Amniotic epithelial cell (primary cell): ENCODE measurements at regions not wholly inside any gene's neighbourhood (a gene's known extent, or its start where the extent isn't known, plus 50 kb on each side); places are given as distances from the start of the nearest gene placed in this dataset.

ENCODE experiments used
- DNase-seq: peaks from one replicate; pipeline ENCODE4 v3.0.0-alpha.2; 2010; ENCODE audit warnings: low read depth

- no peak for DNase-seq
These were observed 155.6 kb upstream of the ARRDC4 start for GRCh38 chr15:97804950-97805349.

DNA sequence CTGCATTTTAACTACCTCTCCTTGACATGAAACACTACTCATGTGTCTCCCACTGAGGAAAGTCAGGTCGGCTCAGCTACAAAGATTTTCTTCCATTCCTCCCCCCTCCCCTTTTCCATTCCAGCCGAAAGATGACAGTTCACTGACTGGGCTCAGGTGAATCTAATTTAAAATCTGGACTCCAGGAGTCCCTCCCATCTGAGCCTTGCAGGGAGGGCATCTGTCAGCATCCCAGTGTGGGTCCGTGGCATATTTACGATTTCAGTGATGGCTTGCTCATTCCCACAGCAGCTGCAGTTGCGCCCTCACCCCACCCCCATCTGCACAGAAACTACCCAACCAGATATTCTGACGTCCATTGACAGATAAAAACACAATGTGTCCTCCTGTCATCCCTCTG lies 153.7 kb upstream of the ARRDC4 start:
- no peak for DNase-seq

DNA sequence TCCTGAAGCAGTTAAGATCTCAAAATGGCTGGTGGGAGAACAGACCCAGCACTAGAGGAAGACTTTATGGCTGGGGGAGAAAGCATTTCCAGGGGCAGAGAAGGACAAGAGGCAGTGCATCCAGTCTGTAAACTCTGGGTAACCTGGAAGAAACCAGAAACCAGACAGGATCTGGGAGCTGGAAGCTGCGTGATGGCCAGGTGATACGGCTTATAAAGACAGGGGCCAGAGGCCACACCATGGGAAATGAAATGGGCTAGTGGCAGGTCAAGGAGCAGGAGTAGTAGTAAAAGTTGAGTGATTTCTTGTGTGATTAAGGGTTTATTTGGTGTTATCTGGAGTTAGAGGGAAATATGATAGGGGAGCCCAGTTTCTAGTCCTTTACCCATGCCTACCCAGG lies 144.7 kb upstream of the ARRDC4 start:
- no peak for DNase-seq

DNA sequence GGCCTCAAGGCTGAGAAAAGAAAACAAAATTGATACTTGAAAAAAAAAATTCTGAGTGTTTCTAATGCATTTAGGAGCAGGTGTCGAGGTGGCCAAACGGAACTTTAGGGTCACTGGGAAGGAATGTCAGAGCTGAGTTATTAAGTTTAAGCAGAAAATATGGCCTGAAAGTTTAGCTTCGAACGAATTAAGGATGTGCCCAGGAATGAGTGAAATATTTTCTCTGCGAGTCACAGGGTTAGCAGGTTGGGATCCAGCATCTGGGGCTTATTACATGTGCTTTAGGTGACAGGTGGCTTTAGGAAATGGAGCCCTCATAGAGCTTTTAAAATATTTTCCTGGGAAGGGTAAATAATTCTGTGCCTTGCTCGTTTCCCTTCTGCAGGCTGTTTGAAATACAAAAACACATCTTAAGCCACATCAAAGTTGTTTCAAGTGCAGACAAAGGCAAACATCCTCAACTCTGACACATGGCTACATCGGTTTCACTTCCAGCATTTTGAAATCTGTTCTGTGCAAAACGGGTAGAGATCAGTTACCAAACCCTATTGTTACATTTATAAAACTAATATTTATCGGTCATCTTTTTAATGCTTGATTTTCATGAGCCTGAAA lies 143.1 kb upstream of the ARRDC4 start:
- no peak for DNase-seq

- DNase-seq, result no peak
These were observed 124.5 kb upstream of the ARRDC4 start for GRCh38 chr15:97836003-97836402.

- no peak for DNase-seq
These were observed 122.6 kb upstream of the ARRDC4 start for GRCh38 chr15:97837896-97838295.

GRCh38 chr15:97838606-97839210 lies 121.8 kb upstream of the ARRDC4 start:
- no peak for DNase-seq

GRCh38 chr15:97840501-97840900 lies 120.0 kb upstream of the ARRDC4 start:
- DNase-seq, result no peak

DNA sequence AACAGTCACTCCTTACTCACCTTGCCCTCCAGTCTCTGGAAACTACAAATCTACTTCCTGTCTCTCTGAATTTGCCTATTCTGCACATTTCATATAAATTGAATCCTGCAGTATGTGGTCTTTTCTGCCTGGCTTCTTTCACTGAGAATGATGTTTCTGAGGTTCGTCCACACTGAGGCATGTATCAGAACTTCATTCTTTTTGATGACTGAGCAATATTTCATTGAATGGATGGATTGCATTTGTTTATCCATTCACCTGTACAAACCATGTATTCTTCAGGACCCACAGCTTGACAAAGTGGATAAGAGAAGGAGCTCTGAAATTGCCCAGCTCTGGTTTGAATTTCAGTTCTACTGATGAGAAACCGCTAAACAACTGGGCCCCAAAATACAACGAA lies 118.9 kb upstream of the ARRDC4 start:
- no peak for DNase-seq

DNA sequence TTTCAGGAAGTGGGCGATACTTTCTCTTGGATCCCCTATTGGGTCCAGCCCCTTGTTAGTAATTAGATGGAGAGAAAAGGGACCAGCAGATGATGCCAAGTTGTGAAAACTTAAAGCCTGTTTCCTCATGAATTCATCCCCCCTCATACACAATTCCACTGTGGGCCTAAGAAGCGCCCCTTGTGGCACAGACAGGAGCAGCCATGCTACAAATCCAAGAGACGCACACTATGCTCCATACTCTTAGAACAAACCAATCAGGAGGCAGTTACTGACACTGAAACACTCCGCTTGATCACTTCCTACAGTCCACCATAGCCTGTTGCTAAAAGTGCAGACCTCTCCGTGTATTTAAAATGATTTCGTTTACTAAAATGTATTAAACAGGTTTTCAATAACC lies 111.3 kb upstream of the ARRDC4 start:
- no peak for DNase-seq

DNA sequence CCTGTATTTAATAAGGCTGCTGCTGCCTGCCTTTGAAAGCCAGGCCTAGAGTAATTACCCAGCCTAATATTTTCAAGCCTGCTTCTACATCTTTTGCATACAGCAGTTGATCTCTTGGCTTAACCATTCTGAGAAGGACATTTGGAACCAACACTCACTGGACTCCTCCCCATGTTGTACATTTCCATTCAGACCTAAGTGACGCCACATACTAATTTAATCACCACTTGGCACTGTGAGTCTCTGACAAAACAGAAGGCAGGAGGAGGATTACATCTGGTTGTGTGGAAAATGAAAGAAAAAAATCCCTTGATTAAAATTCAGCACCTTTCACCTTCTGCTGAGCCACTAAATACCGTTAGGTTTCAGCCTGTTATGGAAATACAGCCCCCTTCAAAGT lies 102.2 kb upstream of the ARRDC4 start:
- no peak for DNase-seq

DNA sequence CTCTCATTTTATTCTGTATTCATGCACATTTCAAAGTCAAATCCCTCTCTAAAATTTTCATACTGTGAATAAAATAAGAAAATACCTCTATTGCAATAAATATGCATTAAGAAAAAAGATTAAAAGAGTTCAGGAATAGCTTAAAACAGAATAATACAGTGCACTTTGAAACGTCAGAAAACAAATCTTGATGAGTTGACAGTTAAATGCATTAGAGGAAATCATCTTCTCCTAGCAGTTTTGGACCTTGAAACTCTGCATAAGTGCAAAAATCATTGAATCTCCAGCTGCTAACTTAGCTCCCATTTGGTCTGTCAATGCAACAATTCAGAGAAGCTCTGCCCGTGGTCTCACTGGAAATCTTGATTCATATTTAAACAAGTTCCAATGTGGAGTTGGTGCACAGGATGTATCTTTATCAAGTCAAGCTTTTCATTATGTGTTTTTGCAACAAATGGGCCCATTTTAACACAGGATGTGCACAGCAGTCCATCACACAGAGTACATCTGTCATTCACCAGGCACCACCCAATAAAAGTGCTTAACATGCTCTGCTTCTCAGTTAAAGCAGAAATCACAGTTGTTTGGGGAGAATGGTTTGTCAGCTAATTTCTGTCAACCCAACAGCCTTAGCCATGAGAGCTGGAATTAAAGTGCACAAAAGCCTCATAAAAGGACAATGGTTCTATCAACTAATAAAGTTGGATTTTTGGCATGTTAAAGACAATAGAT lies 98.8 kb upstream of the ARRDC4 start:
- no peak for DNase-seq

GRCh38 chr15:97866959-97867358 lies 93.5 kb upstream of the ARRDC4 start:
- DNase-seq, result no peak

GRCh38 chr15:97867870-97868269 lies 92.6 kb upstream of the ARRDC4 start:
- no peak for DNase-seq

GRCh38 chr15:97868981-97869380 lies 91.5 kb upstream of the ARRDC4 start:
- no peak for DNase-seq

DNA sequence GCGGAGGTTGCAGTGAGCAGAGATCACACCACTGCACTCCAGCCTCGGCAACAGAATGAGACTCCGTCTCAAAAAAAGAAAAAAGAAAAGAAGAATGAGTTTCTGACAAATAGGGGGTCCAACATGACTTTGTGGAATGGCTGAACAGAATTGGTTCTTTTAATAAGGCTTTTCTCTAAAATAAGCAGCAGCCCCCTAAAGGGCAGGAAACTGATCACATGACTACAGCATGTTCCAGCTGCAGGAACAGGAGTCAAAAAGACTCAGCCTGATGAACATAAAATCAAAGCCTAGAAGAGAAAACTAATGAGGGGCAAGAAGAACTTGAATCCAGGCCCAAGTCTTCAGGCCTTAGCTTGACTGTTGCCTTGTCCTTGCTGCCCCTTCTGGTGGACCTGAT lies 89.7 kb upstream of the ARRDC4 start:
- no peak for DNase-seq

- DNase-seq, result no peak
These were observed 86.4 kb upstream of the ARRDC4 start for GRCh38 chr15:97874139-97874538.

- DNase-seq, result peak; percentile 1
These were observed 85.4 kb upstream of the ARRDC4 start for GRCh38 chr15:97875025-97875512.

DNA sequence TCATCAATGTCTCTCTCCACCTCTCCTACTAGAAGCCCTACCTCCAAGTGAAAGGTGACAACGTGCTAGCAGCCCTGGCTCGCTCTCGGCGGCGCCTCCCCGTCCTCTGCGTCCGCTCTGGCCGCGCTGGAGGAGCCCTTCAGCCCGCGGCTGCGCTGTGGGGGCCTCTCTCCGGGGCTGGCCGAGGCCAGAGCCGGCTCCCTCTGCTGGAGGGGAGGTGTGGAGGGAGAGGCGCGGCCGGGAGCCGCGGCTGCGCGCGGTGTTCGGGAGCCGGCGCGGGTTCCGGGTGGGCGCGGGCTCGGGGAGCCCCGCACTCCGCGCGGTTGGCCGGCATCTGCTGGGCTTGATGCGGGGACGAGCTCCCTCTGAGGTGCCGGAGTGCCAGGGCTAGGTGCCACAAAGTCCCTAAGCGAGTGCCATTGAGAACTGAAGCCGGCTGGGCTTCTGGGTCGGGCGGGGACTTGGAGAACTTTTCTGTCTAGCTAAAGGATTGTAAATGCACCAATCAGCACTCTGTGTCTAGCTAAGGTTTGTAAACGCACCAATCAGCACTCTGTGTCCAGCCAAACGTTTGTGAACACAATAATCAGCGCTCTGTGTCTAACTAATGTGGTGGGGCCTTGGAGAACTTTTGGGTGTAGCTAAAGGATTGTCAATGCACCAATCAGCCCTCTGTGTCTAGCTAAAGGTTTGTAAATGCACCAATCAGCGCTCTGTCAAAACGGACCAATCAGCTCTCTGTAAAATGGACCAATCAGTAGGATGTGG lies 84.8 kb upstream of the ARRDC4 start:
- DNase-seq, result peak; percentile 5

- no peak for DNase-seq
These were observed 84.2 kb upstream of the ARRDC4 start for GRCh38 chr15:97876281-97876675.

DNA sequence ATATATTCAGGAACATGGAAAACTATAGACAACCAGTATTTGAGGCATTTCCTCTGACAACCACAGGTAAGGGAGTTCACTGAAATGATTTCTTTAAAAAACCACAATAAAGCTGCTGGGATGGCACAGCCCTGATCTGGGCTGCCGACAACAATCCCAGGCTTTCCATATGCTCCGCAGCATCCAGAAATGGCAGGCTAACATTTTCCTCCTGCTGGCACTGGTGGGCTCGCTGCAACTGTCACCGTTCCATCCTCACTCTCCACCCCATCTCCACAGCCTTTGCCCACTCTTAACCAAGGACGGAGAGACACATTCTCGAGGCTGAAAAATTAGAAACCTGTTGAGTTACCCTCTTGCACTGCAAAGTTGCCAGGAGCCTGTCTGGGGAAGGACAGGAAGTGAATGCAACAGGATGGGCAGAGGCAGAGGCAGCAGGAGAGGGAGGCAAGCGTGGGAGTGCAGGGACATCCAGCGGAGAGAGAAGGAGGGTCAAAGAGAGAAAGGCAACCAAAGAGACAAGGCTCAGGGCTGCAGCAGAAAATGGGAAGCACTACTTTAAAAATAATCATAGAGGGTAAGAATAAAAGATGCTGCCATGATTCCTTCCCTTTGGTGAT lies 79.0 kb upstream of the ARRDC4 start:
- DNase-seq, result no peak

DNA sequence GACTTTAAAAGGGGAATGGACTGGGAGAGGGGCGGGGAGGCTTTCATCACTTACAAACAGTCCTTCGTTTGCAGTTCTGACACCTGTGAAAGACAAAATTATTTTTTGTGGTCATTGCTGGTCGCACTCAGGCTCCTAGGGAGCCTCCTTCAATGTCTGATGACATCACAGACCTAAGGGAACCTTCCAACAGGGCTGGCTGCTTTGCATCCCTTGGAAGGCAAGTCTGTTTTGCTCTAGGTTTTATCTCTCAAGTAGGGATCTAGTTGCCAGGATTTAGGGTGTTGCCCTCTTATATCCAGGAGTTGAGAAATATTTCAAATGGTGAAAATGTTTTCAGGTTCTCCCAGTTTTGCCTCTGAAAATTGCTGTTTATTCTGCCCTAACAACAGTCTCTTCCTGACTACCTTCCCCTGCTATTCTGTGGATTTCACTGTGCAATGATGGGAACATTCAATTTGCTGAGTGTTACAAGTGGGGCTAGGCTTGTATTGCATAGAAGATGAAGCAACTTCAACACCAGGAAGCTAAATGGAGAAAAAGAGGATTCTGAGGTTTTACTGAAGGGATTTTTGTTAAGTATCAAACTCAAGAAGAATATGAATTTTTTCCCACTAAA lies 75.9 kb upstream of the ARRDC4 start:
- no peak for DNase-seq
